ENCODE measurements at regions not wholly inside any gene's neighbourhood (a gene's known extent, or its start where the extent isn't known, plus 50 kb on each side); places are given as distances from the start of the nearest gene placed in this dataset.

GRCh38 chr7:145633513-145633912 is 483.1 kb upstream of the CNTNAP2 start:
- TF ChIP-seq POLR2A (IDR thresholded peaks at IDR 0.05) (no peak), CTCF (IDR thresholded peaks at IDR 0.05 in 4 of 5, conservative IDR thresholded peaks at IDR 0.05 in 1 of 5) (no peak)
